ENCODE measurements at regions not wholly inside any gene's neighbourhood (a gene's known extent, or its start where the extent isn't known, plus 50 kb on each side); places are given as distances from the start of the nearest gene placed in this dataset.

DNA sequence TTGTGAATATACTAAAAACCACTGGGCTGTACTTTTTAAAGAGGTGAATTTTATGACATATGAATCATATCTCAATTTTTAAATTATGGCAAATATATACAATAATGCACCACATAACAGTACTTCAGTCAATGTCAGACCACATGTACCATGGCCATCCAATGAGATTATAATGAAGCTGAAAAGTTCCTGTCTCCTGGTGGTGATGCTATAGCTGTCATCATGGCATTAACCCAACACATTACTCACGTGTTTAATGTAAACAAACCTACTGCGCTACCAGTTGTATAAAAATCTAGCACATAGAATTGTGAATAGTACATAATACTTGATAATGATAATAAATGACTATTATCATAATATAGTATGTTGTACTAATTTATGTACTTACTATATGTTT lies 77.6 kb upstream of the ID2 start:
- H3K36me3 ChIP-seq (ENCODE audit: insufficient read depth, low read length) = no peaks in the 10 kb centered on the region
- no peak overlapping the region for H3K4me2 ChIP-seq (ENCODE audit: low read length)
- H4K20me1 ChIP-seq (ENCODE audit: insufficient read depth) = no peaks in the 10 kb centered on the region
- no peak overlapping the region for H3K4me3 ChIP-seq (ENCODE audit: low read length)
- H3F3A ChIP-seq (ENCODE audit: insufficient read depth, low read length, poor library complexity, severe bottlenecking) = no peaks in the 10 kb centered on the region
- no peaks in the 10 kb centered on the region for H3K9me2 ChIP-seq (ENCODE audit: insufficient read depth, low read length)
- H3K79me2 ChIP-seq (replicated peaks; ENCODE audit: insufficient read depth, low read length) = no peaks in the 10 kb centered on the region
- no peaks in the 10 kb centered on the region for H3K27me3 ChIP-seq (ENCODE audit: insufficient read depth, low read depth, low read length)
- TF ChIP-seq EP300 (conservative IDR thresholded peaks at IDR 0.05; ENCODE audit: poor library complexity, severe bottlenecking) (no peak), EZH2 (IDR thresholded peaks at IDR 0.05; ENCODE audit: borderline replicate concordance, insufficient read depth, low read length, poor library complexity, severe bottlenecking) (no peak), MXI1 (conservative IDR thresholded peaks at IDR 0.05; ENCODE audit: poor library complexity, severe bottlenecking) (no peak), RAD21 (conservative IDR thresholded peaks at IDR 0.05) (no peak), TAF1 (IDR thresholded peaks at IDR 0.05; ENCODE audit: low read depth) (no peak), SMC3 (conservative IDR thresholded peaks at IDR 0.05; ENCODE audit: poor library complexity) (no peak), POLR2AphosphoS5 (IDR thresholded peaks at IDR 0.05) (no peak)
- TF ChIP-seq, protein P1, sequence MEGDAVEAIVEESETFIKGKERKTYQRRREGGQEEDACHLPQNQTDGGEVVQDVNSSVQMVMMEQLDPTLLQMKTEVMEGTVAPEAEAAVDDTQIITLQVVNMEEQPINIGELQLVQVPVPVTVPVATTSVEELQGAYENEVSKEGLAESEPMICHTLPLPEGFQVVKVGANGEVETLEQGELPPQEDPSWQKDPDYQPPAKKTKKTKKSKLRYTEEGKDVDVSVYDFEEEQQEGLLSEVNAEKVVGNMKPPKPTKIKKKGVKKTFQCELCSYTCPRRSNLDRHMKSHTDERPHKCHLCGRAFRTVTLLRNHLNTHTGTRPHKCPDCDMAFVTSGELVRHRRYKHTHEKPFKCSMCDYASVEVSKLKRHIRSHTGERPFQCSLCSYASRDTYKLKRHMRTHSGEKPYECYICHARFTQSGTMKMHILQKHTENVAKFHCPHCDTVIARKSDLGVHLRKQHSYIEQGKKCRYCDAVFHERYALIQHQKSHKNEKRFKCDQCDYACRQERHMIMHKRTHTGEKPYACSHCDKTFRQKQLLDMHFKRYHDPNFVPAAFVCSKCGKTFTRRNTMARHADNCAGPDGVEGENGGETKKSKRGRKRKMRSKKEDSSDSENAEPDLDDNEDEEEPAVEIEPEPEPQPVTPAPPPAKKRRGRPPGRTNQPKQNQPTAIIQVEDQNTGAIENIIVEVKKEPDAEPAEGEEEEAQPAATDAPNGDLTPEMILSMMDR (IDR thresholded peaks at IDR 0.05; ENCODE audit: poor library complexity, severe bottlenecking) = no peak
- TF ChIP-seq, protein P2, sequence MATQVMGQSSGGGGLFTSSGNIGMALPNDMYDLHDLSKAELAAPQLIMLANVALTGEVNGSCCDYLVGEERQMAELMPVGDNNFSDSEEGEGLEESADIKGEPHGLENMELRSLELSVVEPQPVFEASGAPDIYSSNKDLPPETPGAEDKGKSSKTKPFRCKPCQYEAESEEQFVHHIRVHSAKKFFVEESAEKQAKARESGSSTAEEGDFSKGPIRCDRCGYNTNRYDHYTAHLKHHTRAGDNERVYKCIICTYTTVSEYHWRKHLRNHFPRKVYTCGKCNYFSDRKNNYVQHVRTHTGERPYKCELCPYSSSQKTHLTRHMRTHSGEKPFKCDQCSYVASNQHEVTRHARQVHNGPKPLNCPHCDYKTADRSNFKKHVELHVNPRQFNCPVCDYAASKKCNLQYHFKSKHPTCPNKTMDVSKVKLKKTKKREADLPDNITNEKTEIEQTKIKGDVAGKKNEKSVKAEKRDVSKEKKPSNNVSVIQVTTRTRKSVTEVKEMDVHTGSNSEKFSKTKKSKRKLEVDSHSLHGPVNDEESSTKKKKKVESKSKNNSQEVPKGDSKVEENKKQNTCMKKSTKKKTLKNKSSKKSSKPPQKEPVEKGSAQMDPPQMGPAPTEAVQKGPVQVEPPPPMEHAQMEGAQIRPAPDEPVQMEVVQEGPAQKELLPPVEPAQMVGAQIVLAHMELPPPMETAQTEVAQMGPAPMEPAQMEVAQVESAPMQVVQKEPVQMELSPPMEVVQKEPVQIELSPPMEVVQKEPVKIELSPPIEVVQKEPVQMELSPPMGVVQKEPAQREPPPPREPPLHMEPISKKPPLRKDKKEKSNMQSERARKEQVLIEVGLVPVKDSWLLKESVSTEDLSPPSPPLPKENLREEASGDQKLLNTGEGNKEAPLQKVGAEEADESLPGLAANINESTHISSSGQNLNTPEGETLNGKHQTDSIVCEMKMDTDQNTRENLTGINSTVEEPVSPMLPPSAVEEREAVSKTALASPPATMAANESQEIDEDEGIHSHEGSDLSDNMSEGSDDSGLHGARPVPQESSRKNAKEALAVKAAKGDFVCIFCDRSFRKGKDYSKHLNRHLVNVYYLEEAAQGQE (IDR thresholded peaks at IDR 0.05; ENCODE audit: borderline replicate concordance) = no peak
- H3K9me3 ChIP-seq (ENCODE audit: low read length) = no peaks in the 10 kb centered on the region
- H2AFZ ChIP-seq (ENCODE audit: low read depth, low read length) = no peak overlapping the region
- no peak overlapping the region for H3K27ac ChIP-seq (ENCODE audit: low read length)
- no peak overlapping the region for H3K9ac ChIP-seq (ENCODE audit: low read length)

DNA sequence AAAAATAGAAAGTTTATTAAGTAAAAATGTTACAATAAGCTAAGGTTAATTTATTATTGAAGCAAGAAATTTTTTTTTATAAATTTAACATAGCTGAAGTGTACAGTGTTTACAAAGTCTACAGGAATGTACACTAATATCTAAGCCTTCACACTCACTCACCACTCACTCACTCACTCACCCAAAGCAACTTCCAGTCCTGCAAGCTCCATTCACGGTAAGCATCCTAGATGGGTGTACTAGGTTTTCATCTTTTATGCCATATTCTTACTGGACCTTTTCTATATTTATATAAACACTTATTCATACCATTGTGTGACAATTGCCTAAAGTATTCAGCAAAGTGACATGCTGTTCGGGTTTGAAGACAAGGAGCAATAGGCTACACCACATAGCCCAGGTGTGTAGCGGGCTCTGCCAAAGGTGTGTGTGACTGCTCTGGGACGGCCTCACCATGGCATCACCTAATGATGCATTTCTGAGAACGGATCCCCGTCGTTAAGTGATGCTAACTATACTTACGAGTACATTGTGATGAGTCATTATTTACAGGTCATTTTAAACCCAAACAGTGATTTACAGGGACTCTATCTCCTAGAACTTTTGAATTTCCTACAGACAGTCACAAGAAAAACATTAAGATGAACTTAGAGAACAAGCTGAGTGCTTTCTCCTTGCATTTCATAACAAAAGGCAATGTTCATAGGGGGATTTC lies 76.3 kb upstream of the ID2 start:
- H3K9me2 ChIP-seq (ENCODE audit: insufficient read depth, low read length) = no peaks in the 10 kb centered on the region
- no peak overlapping the region for H3K9ac ChIP-seq (ENCODE audit: low read length)
- no peaks in the 10 kb centered on the region for H3K36me3 ChIP-seq (ENCODE audit: insufficient read depth, low read length)
- H3K4me3 ChIP-seq (ENCODE audit: low read length) = no peak overlapping the region
- H4K20me1 ChIP-seq (ENCODE audit: insufficient read depth) = no peaks in the 10 kb centered on the region
- no peak overlapping the region for H2AFZ ChIP-seq (ENCODE audit: low read depth, low read length)
- TF ChIP-seq TAF1 (IDR thresholded peaks at IDR 0.05; ENCODE audit: low read depth) = no peak
- TF ChIP-seq, protein P2 (IDR thresholded peaks at IDR 0.05; ENCODE audit: borderline replicate concordance) = no peak
- no peak for TF ChIP-seq POLR2AphosphoS5 (IDR thresholded peaks at IDR 0.05)
- no peak for TF ChIP-seq EZH2 (IDR thresholded peaks at IDR 0.05; ENCODE audit: borderline replicate concordance, insufficient read depth, low read length, poor library complexity, severe bottlenecking)
- no peak for TF ChIP-seq EP300 (conservative IDR thresholded peaks at IDR 0.05; ENCODE audit: poor library complexity, severe bottlenecking)
- TF ChIP-seq RAD21 (conservative IDR thresholded peaks at IDR 0.05) = no peak
- TF ChIP-seq, protein P1 (IDR thresholded peaks at IDR 0.05; ENCODE audit: poor library complexity, severe bottlenecking) = no peak
- no peak for TF ChIP-seq MXI1 (conservative IDR thresholded peaks at IDR 0.05; ENCODE audit: poor library complexity, severe bottlenecking)
- no peak for TF ChIP-seq SMC3 (conservative IDR thresholded peaks at IDR 0.05; ENCODE audit: poor library complexity)
- H3F3A ChIP-seq (ENCODE audit: insufficient read depth, low read length, poor library complexity, severe bottlenecking) = no peaks in the 10 kb centered on the region
- H3K9me3 ChIP-seq (ENCODE audit: low read length) = no peaks in the 10 kb centered on the region
- no peaks in the 10 kb centered on the region for H3K79me2 ChIP-seq (replicated peaks; ENCODE audit: insufficient read depth, low read length)
- H3K4me2 ChIP-seq (ENCODE audit: low read length) = no peak overlapping the region
- H3K27ac ChIP-seq (ENCODE audit: low read length) = no peak overlapping the region
- no peaks in the 10 kb centered on the region for H3K27me3 ChIP-seq (ENCODE audit: insufficient read depth, low read depth, low read length)

All from neural cell (in vitro differentiated cells).